Liver (tissue), 3 donors: ENCODE measurements at regions not wholly inside any gene's neighbourhood (a gene's known extent, or its start where the extent isn't known, plus 50 kb on each side); places are given as distances from the start of the nearest gene placed in this dataset.

Source experiments
- ATF3 ChIP-seq: IDR thresholded peaks from 2 replicates; pipeline ENCODE4 v1.6.1; 2016; ENCODE audit warnings: antibody characterized with exemption
- CTCF ChIP-seq: fragments of 150-350 bp; IDR thresholded peaks from 2 replicates; pipeline ENCODE4 v1.5.1; 2017; ENCODE audit warnings: improper control_type of control experiment, low read depth, low read length; ENCODE audit not compliant: missing input control
- GABPA ChIP-seq, 2 donors: IDR thresholded peaks in 1 of 2; conservative IDR thresholded peaks in 1 of 2; 2 replicates each; pipeline ENCODE4 v1.6.1; 2016; ENCODE audit warnings: antibody characterized with exemption in 2 of 2, mild to moderate bottlenecking in 1 of 2, moderate library complexity in 1 of 2
- JUND ChIP-seq, 2 donors: IDR thresholded peaks; 2 replicates each; pipeline ENCODE4 v1.6.1; 2016; ENCODE audit warnings: antibody characterized with exemption in 2 of 2
- REST ChIP-seq: IDR thresholded peaks from 2 replicates; pipeline ENCODE4 v1.6.1; 2016; ENCODE audit warnings: antibody characterized with exemption, mild to moderate bottlenecking
- SP1 ChIP-seq: IDR thresholded peaks from 2 replicates; pipeline ENCODE4 v1.6.1; 2018; ENCODE audit warnings: antibody characterized with exemption, mild to moderate bottlenecking
- YY1 ChIP-seq: IDR thresholded peaks from 2 replicates; pipeline ENCODE4 v1.6.1; 2016; ENCODE audit warnings: antibody characterized with exemption, mild to moderate bottlenecking
- donor health status: healthy.
- donor health status: healthy.

DNA sequence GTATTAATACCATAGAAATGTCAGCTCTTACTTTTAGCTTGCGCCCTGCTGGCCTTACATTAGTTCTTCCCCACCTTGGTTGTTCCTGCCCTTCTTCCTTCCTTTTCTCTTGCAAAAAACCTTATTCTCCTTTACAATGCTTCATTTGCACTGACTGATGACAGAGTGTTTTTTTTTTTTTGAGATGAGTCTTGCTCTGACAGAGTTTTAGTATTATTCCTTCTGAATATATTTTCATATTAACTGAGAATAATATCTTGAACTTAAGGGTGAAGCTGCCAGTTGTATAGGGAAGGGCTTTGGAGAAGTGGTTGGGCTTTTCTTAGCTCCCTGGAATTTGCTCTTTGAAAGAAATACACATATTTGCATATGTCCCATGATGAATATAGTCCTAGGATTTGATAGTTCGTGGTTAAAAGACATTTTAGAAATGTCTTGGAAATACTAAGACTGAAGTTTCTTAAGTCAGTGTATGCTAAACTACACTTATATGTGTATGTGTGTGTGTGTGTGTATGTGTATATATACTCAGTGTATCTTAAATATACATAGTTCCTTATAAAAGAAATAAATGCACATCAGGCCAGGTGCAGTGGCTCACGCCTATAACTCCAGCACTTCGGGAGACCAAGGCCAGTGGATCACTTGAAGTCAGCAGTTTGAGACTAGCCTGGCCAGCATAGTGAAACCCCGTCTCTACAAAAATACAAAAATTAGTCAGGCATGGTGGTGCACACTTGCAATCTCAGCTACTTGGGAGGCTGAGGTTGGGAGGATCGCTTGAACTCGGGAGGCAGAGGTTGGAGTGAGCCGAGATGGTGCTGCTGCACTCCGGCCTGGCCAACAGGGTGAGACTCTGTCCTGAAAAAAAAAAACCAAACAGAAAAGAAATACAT lies 216.1 kb upstream of the MYLIP start:
- TF ChIP-seq CTCF (no peak), SP1 (no peak), JUND (IDR thresholded peaks at IDR 0.05) (no peak), ATF3 (no peak), YY1 (no peak), REST (no peak), GABPA (IDR thresholded peaks at IDR 0.05 in 1 of 2, conservative IDR thresholded peaks at IDR 0.05 in 1 of 2) (no peak)
